Upper lobe of left lung (tissue), 6 donors: ENCODE measurements at regions not wholly inside any gene's neighbourhood (a gene's known extent, or its start where the extent isn't known, plus 50 kb on each side); places are given as distances from the start of the nearest gene placed in this dataset.

Experiments used
- ATAC-seq, 2 donors: fragments of 200-7000 bp; cut with Tn5 transposase; one replicate each; pipeline ENCODE4 v1.9.1; 2022; ENCODE audit warnings: mild to moderate bottlenecking in 2 of 2, moderate library complexity in 2 of 2; ENCODE audit not compliant: low FRiP score in 2 of 2
- DNase-seq, 2 donors: peaks; one replicate each; pipeline ENCODE4 v3.0.0-alpha.2; 2019 to 2020
- H3K27ac ChIP-seq, 4 donors: fragments of 200-600 bp; sonication (generic); one replicate each; pipeline ENCODE4 v1.5.1; 2016 to 2019
- H3K27me3 ChIP-seq, 4 donors: fragments of 200-600 bp; sonication (generic); one replicate each; pipeline ENCODE4 v1.5.1; 2017 to 2019
- H3K36me3 ChIP-seq, 4 donors: fragments of 200-600 bp; sonication (generic); one replicate each; pipeline ENCODE4 v1.5.1; 2016 to 2019
- H3K4me1 ChIP-seq, 4 donors: fragments of 200-600 bp; sonication (generic); one replicate each; pipeline ENCODE4 v1.5.1; 2018 to 2019
- H3K4me3 ChIP-seq, 4 donors: fragments of 200-600 bp; sonication (generic); one replicate each; pipeline ENCODE4 v1.5.1; 2017 to 2019; ENCODE audit warnings: mild to moderate bottlenecking in 2 of 4, moderate library complexity in 1 of 4
- H3K9me3 ChIP-seq, 4 donors: fragments of 200-600 bp; sonication (generic); one replicate each; pipeline ENCODE4 v1.5.1; 2018 to 2019
- CTCF ChIP-seq, 6 experiments: fragments of 450-650 bp in 4 of 6; fragments of 200-600 bp in 2 of 6; sonication (generic) in 2 of 6; IDR thresholded peaks; one replicate each; pipeline ENCODE4 v1.5.1; 2016 to 2019; ENCODE audit warnings: antibody characterized with exemption in 6 of 6
- EP300 ChIP-seq, 4 donors: sonication (generic); formaldehyde crosslinking; IDR thresholded peaks; one replicate each; pipeline ENCODE4 v1.5.1; 2017; ENCODE audit warnings: antibody characterized with exemption in 4 of 4, control low read depth in 2 of 4
- POLR2A ChIP-seq, 4 donors: fragments of 450-650 bp; IDR thresholded peaks; one replicate each; pipeline ENCODE4 v1.5.1; 2016 to 2017; ENCODE audit warnings: antibody characterized with exemption in 4 of 4, mild to moderate bottlenecking in 2 of 4
- POLR2AphosphoS5 ChIP-seq, 2 donors: sonication (generic); formaldehyde crosslinking; IDR thresholded peaks; one replicate each; pipeline ENCODE4 v1.5.1; 2017; ENCODE audit warnings: antibody characterized with exemption in 2 of 2
- WGBS, 2 donors: methylation state at CpG; one replicate each; pipeline ENCODE4 v1.1.5; 2017 to 2018; 5-methylcytosine and 5-hydroxymethylcytosine counted together
- donor health status: DM: no; HTN: no; CAD: no; lungs with moderate emphysema.
- donor health status: DM: no; HTN: yes; CAD: no; lungs with severe emphysema.

GRCh38 chr6:139877828-139878405 lies 503.5 kb upstream of the CITED2 start:
- DNase-seq (peak in 1 of 2 donors; percentile 36), ATAC-seq (peak in 1 of 2 donors; percentile 61)
- Histone ChIP-seq H3K27me3 (no peaks in the 10 kb centered on the region), H3K27ac (no peak overlapping the region), H3K36me3 (no peaks in the 10 kb centered on the region), H3K4me1 (peaks cover 0 to 9% (median 4%) of the 10 kb centered on the region in 4 donors), H3K4me3 (no peak overlapping the region), H3K9me3 (no peaks in the 10 kb centered on the region)
- WGBS, 2 donors, result 91% methylated on average over 8 of the region's 8 CpGs
- TF ChIP-seq CTCF (IDR thresholded peaks at IDR 0.05) (no peak), POLR2A (IDR thresholded peaks at IDR 0.05) (no peak), EP300 (IDR thresholded peaks at IDR 0.05) (no peak), POLR2AphosphoS5 (IDR thresholded peaks at IDR 0.05) (no peak)

- Histone ChIP-seq H3K9me3 (no peaks in the 10 kb centered on the region), H3K27ac (no peak overlapping the region), H3K4me3 (no peak overlapping the region), H3K4me1 (no peaks in the 10 kb centered on the region), H3K27me3 (no peaks in the 10 kb centered on the region), H3K36me3 (no peaks in the 10 kb centered on the region)
- ATAC-seq (no peak), DNase-seq (no peak)
- TF ChIP-seq CTCF (IDR thresholded peaks at IDR 0.05) (no peak), EP300 (IDR thresholded peaks at IDR 0.05) (no peak), POLR2AphosphoS5 (IDR thresholded peaks at IDR 0.05) (no peak), POLR2A (IDR thresholded peaks at IDR 0.05) (no peak)
- WGBS, 2 donors, result 57 to 60% methylated on average over 2 of the region's 2 CpGs
These were observed 498.2 kb upstream of the CITED2 start for GRCh38 chr6:139872665-139873064.

GRCh38 chr6:139871803-139872510 lies 497.5 kb upstream of the CITED2 start:
- Histone ChIP-seq H3K27me3 (no peaks in the 10 kb centered on the region), H3K4me3 (no peak overlapping the region), H3K27ac (no peak overlapping the region), H3K36me3 (no peaks in the 10 kb centered on the region), H3K4me1 (no peaks in the 10 kb centered on the region), H3K9me3 (no peaks in the 10 kb centered on the region)
- no peak for ATAC-seq
- WGBS, 2 donors, result 68 to 76% methylated on average over 1 of the region's 1 CpG
- TF ChIP-seq CTCF (IDR thresholded peaks at IDR 0.05), result no peak
- no peak for TF ChIP-seq POLR2A (IDR thresholded peaks at IDR 0.05)
- TF ChIP-seq POLR2AphosphoS5 (IDR thresholded peaks at IDR 0.05), result no peak
- TF ChIP-seq EP300 (IDR thresholded peaks at IDR 0.05), result no peak
- DNase-seq, result no peak

GRCh38 chr6:139871165-139871710 lies 496.8 kb upstream of the CITED2 start:
- no peak for ATAC-seq
- no peak overlapping the region for H3K4me3 ChIP-seq
- TF ChIP-seq POLR2AphosphoS5 (IDR thresholded peaks at IDR 0.05), result no peak
- TF ChIP-seq EP300 (IDR thresholded peaks at IDR 0.05), result no peak
- TF ChIP-seq POLR2A (IDR thresholded peaks at IDR 0.05), result no peak
- no peak for TF ChIP-seq CTCF (IDR thresholded peaks at IDR 0.05)

More at GRCh38 chr6:139871165-139871710, 496.8 kb upstream of the CITED2 start:
- WGBS, 2 donors, result 78 to 89% methylated on average over 6 of the region's 6 CpGs
- Histone ChIP-seq H3K27me3 (no peaks in the 10 kb centered on the region), H3K9me3 (no peaks in the 10 kb centered on the region), H3K27ac (no peak overlapping the region), H3K4me1 (no peaks in the 10 kb centered on the region), H3K36me3 (no peaks in the 10 kb centered on the region)
- DNase-seq, result no peak
